Suppressor macrophage (primary cell): ENCODE measurements at regions not wholly inside any gene's neighbourhood (a gene's known extent, or its start where the extent isn't known, plus 50 kb on each side); places are given as distances from the start of the nearest gene placed in this dataset.
A peak's percentile ranks its signal among the peaks of the same experiment; 100 is the strongest.

ENCODE experiments used
- DNase-seq, 4 experiments: peaks; one replicate each; pipeline ENCODE4 v3.0.0-alpha.2; 2020 to 2022

DNA sequence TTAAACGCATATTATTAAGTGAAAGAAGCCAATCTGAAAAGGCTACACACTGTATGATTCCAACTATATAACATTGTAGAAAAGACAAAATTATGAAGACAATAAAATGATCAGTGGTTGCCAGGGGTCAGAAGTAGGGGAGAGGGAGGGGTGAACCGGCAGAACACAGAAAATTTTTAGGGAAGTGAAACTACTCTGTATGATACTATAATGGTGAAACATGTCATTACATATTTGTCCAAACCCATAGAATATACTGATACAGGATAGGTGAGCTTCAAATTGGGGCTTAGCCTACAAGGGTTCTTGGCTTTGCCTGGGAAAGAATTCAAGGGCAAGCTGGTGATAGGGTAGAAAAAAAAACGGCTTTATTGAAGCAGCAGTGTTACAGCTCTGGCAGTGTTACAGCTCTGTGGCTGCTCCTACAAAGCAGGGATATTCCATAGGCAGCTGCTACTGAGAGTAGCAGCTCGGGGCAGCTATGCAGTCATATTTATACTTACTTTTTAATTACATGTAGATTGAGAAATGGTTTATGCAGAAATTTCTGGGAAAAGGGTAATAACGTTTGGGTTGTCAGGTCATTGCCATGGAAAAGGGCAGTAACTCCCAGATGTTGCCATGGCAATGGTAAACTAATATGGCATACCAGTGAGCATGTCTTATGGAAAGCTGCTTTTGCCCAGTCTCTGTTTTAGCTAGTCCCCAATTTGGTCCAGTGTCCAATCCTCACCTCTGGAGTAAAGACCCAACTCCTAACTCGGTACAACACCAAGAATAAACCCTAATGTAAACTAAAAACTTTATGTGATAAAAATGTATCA is 125.1 kb upstream of the SLC25A36 start:
- peak in 3 of 4 experiments; percentile 19 to 60 (median 49) for DNase-seq

DNA sequence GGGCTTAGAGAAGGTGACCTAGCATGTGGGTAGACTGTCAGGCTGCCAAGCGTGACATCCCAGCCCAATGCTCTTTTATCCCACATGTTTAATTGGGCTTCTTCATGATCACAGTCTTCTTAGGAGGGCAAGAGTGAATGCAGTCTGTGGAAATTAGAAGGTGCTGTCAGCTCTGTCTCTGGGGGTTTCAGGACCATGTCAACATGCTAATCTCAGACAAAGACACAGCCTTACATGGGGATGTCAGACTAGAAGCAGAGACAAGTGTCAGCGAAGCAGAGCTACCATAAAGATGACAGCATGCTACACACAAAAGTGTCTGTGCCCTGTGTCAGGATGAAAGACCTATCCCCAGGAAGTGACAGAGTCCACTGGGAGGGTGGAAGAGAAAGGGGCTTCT is 120.1 kb upstream of the SLC25A36 start:
- DNase-seq: no peak

DNA sequence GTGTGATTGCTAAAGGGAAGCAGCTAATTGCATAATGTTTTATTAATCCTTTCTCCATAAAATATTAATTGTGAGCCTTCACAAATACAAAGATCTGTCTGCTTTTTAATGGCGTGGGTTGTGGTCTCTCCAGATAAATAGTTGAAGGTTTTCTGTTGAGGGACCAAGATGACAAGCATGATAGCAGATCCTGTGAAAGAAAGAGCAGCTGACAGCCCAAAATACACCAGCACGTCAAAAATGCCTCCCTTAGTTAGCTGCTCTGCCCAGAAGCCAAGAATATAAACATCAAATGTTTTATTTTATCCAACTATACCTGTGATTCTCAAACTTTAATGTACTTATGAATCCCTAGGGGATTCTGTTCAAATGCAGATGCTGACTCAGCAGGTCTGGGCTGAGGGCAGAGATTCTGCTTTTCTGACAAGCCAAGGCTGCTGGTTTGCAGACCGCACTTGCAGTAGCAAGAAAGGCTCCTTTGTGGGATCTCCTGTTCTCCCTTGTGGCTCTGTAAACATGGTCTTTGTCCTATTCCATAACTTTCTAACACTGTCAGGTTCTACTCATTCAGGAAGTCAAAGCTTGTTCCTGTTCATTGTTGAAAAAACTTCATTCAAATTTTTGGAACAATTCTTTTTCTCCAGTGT is 119.1 kb upstream of the SLC25A36 start:
- peak in 1 of 4 experiments; percentile 22 for DNase-seq

DNA sequence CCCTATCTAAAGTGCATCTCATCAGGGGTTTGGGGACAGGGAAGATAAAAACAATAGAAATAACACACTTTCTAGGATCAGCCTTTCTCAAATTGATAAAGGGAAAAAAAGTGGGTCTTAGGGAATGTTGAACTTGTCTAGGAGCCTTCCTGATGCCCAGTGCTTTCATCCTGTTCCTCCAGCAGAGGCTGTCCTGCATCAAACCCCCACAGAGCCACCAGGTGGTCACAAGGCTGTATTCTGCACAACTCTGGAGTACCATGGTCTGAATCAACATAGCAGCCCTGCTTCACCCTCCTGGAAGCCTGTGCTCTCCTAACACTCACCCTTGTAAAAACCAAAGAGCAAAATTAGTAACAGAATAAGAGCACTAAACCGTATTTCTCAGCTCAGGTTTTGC is 118.5 kb upstream of the SLC25A36 start:
- DNase-seq: no peak

DNA sequence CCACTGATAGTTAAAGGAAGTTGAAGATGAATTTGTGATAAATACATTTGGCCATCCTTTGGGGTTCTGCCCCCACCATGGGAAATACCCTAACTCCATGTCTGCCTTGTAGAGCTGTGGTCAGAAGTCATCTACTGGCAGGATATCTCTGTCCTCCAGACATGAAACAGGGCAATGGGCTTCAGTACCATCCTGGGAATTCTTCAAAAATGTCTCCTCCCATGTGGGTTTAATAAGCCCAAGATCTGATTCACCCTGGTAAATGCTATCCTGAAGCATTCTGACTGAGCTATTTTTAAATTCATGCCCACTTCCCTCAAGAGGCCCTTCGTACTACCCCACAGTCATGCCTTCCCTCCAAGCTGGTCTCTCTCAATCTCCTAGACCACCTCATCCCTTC is 113.7 kb upstream of the SLC25A36 start:
- DNase-seq: no peak

DNA sequence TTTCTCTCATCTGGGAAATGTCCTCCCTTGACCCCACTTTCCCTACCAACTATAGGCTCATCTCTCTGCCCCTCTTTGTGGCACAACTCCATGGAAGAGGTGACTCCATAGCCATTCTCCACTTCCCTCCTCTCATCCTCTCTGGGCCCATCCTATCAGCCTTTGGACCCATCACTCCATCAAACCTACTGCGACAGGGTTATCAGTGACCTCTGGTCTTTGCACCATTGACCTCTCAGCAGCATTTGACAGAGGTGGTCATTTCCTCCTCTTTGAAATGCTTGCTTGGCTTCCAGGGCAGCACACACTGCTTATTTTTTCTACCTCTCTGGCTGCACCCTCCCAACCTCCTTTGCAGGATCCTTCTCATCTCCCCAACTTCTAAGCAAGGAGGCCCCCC is 113.1 kb upstream of the SLC25A36 start:
- DNase-seq: no peak

DNA sequence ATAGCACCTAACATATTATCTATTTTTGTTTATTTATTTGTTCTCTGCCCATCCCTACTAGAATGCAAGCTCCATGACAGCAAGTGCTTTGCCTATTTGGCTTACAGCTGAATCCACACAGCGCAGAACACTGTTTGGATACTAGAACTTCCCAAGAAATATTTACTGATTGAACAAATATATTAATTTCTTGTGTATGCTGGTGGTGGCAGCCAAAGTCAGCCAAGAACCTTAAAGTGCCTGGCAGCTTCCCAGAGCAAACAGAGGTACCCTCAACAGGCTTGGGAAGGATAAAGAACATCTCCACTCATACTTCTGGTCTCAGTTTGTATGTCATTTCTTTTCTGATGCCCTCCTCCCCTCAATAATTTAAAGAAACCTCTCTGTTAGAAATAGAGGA is 111.8 kb upstream of the SLC25A36 start:
- DNase-seq: no peak

DNA sequence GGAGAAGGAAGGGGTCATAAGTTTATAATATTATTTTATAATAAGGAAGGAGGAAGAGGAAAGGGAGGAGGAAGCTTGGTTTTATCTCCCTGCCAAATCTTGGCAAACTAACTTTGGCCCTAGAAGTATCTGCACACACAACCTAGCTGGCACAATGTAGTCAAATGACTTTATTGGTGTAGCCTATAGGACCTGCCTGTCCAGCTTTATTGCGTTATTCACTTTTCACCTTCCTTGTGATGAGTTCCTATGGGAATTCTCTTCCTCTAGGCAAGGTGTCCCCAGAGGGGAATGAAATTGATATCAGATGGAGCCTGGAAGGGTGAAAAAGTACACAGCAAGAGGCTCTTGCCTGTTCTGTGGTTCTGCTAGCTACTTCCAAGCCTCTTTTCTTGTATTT is 111.2 kb upstream of the SLC25A36 start:
- no peak for DNase-seq

DNA sequence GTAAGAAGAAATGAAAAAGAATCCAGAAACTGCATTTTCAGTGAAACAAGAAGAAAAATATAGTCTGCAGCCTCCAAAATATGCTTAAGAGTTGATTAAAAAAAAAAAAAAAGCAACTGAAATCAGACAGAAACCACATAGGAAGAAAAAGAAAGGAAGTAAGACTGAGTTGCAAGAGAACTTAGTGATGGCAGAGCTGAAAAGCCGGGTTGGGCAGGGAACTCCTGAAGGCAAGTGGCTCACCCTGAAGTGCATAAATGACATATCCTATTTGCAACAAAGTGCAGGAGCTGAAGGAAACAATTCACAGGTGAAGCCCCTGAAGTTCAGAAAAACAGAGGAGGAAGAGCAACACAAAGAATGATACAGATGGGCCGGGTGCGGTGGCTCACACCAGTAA is 108.8 kb upstream of the SLC25A36 start:
- DNase-seq: peak; percentile 14 to 70 (median 37)

DNA sequence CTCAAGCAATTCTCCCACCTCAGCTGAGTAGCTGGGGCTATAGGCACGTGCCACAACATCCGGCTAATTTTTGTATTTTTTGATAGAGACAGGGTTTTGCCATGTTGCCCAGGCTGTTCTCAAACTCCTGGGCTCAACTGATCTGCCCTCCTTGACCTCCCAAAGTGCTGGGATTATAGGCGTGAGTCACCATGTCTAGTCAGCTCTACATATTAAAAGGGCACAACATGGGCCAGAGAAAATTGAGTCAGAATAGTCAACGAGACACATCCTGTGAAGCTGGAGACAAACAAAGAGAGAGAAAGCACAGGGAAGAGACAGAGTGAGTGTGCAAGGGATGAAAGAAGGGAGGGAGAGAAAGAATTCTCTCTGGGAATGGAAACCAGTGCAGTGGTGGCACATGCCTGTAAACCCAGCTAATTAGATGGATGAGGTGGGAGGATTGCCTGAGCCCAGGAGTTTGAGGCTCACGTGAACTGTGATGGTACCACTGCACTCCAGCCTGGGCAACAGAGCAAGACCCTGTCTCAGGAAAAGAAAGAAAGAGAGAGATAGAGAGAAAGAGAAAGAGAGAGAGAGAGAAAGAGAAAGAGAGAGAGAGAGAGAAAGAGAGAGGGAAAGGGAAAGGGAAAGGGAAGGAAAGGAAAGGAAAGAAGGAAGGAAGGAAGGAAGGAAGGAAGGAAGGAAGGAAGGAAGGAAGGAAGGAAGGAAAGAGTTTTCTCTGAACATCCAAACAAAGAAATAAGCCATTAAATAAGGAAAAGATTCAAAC is 107.2 kb upstream of the SLC25A36 start:
- no peak for DNase-seq

DNA sequence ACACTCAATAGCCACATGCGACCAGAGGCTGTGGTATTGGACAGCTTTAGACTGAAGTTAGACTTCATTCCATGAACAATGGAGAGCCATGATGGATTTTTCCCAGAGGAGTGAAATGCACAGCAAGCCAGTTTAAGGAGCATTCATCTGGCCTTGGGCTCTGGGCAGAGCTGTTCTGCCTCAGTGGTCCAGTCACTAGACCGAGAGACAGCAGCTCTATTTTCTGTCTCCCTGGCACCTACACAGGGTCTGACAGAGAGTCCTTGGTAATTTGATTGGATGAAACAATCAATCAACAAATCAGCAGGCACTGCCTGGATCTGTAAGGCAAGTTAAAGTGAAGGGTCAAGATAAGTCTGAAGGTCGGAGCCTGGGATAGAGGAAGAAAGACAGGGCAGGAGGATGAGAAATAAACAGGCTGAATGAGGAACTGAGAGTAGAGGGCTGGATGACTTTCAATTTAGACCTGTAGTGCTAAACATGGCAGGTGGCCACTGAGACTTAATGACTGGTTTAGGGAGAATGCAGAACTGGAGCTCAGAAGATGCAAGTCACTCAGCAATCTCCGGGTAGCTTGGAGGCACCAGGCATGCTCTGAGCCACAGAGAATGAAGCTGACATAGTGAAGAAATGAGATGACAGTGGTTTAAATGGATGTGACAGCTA is 98.5 kb upstream of the SLC25A36 start:
- DNase-seq: peak; percentile 13 to 51 (median 38)

DNA sequence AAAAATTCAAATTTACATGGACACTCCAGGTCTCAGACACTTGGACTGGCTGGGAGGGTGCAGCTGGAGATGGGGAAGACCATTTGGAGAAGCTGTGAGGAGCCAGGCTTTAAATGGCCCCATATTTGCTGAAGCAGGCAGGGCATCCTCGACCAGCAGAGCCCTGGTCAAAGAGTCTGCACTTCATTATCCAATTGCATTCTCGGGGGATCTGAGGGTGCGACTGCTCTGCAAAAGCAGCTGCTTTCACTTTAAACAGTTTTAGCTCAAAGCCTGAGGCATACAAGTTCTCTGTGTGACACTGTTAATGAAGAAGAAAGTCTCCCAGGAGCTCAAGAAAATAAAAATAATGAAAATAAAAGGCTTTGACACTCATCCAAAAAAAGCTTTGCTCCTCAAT is 98.0 kb upstream of the SLC25A36 start:
- DNase-seq: no peak

DNA sequence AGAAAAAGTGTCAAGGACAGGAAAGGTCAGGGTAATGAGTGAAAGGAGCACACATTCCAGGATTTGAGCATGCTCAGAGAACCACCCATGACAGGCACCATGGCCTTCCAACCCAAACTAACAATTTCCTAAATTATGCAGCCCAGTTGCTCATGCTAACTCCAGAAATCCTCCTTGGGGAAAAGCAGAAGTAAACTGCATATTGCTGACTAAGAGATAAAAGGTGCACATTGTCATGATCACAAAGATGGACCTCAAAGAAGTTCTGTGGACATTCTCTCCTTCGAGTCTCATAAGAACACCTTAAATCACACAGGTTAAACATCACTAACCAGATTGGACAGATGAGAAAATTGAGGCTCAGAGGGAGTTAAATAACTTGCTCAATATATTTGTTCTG is 97.6 kb upstream of the SLC25A36 start:
- peak in 2 of 4 experiments; percentile 12 to 19 for DNase-seq

DNA sequence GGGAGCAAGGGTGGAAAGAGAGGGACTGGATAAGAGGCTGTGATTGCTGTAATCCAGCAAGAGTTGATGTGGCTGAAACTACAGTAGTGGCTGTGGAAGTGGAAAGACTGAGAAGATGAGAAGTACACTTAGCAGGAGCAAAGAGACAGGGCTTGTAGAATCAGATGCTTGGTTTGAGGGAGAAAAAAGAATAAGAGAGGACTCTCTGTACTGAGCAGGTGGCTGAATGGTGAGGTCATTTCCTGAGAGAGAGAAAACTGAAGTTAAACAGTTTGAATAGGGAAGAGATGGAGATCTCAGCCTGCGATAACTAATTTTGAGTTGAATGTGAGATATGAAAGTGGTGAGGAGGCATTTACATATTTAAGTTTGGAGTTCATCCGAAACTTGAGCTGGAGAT is 95.8 kb upstream of the SLC25A36 start:
- DNase-seq: no peak

DNA sequence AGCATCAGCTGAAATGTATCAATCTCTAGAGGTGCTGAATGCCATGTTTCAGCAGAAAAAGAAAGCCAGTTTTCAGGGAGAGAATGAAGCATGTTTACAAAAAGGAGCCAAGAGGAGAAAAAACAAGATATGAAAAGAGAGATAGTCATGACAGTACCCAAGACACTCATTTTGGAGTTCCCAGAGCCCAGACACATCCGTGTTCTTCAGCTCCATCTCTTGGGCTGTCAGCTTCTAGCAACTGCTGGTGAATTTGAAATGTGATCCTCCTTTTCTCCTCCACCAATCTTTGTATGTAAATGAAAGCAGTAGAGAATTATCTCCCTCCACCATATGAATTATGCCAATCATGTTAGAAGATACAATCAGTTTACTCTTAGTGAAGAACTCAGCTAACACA is 93.0 kb upstream of the SLC25A36 start:
- no peak for DNase-seq

DNA sequence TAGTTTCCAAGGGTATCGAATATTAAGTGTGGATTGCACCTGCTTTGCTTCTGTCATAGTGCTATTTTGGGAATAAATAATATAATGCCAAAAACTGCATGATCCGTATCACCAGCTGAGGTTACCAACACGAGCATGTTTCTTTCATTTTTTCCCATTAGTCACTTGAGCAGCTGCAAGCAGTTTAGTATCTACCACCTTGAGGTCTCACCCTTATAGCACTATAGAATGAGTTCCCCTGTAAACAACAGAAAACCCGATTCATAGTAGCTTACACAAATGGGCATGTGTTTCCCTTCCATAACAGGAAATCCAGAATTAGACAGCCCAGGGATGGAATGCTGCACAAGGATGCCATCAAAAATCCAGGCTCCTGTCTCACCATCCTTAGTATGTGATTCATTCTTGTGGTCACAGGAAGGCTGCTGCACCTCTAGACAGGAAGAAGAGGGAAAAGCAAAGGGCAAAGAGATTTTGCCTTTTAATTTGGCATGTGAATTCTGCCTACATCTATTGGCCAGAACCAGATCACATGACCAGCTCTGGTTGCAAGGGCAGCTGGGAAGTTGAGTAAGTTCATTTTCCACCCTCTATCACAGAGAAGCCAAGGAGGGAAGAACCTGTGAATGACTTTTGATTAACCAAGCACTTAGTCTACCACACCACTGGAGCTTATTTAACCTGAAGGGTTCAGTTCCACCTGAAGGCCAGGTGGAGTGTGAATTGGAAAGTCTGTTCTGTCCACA is 91.3 kb upstream of the SLC25A36 start:
- DNase-seq: no peak

DNA sequence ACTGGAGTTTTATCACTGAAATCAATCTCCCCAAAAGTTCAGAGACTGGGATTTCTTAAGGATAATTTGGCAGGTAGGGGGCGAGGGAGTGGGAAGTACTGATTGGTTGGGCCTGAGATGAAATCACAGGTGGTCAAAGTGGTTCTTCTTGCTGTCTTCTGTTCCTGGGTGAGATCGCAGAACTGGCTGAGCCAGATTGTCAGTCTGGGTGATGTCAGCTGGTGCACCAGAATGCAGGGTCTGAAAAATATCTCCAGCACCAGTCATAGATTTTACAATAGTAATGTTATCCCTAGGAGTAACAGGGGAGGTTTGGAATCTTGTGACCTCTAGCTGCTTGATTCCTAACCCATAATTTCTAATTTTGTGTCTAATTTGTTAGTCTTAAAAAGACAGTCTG is 86.7 kb upstream of the SLC25A36 start:
- DNase-seq: no peak

DNA sequence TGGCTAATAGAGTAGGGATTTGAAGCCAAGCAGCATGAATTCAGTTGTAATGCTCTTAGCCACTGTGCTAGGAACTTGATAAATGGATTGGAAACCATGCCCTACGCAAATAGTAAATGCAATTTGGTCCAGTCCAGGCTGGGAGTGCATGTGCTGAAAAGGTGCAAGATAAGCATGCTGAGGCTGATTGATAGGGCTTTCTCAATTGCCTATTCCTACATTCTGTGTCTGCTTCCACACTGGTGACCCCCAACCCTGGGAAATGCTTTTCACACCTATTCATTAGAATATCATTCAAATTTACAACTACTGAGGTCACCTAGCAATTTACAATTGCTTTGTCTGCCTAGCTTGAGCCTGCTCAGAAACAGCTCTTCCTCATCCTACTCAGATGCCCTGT is 84.7 kb upstream of the SLC25A36 start:
- DNase-seq: no peak

DNA sequence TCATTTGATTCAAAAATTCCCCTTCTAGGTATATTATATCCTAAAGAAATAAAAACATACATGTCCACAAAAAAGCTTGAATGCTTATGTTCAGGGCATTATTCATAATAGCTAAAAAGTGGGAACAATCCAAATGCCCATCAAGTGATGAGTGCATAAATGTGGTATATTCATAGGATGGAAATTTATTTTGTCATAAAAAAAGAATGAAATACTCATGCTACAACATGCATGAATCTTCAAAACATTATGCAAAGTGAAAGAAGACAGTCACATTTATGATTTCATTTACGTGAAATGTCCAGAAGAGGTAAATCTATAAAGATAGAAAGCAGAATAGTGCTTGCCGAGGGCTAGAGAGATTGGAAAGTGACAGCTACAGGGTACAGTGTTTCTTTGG is 83.6 kb upstream of the SLC25A36 start:
- no peak for DNase-seq

DNA sequence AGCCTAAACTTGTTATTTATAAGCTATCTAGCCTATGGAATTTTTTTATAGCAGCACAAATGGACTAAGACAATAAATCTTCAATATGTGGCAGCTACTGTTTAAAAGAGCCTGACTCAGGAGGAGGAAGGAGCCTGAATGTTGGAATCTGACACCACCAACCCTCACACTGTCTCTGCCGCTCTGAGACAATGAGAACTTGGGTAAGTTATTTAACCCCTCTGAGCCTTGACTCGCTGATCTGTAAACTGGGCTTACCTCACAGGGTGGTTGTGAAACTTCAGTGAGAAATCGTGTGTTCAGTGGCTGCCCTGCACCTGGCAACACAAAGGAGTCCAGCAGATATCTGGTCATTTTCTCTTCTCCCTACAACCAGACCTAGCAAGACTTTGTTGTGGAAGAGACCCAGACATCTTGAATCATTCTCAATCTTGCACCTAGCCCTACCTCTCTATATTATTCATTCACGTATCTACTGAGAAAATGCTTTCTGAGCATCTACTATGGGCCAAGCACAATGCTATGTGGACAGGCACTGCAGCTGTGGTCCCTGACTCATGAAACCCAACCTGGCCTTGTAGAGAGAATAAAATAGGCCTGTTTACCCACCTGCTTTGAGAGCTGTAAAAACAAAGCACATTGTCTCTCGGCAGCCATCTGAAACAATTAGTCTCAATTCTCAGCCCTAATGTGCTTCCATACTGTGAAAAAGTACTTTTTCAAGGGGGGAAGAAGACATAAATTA is 81.9 kb upstream of the SLC25A36 start:
- no peak for DNase-seq

DNA sequence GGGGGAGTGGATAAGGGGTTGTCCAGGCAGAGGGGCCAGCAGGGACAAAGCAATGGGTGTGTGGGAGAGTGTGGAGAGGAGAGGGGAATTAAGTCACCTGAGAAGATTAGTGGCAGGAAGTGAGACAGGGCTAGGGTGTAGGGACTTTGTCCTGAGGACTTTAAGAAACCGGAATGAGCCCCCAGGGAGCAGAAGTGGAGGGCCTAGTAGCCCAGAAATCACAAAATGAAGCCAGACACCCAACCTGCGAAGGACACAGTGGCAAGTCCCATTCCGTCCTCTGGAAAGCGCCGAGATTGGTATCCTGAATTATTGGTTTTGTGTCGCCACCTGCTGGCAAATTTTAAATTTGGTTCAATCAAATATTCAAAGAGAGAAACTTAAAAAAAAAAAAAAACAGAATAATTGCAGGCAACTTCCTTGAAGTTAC is 78.0 kb upstream of the SLC25A36 start:
- DNase-seq: peak; percentile 57 to 83 (median 76)
